ENCODE measurements at regions not wholly inside any gene's neighbourhood (a gene's known extent, or its start where the extent isn't known, plus 50 kb on each side); places are given as distances from the start of the nearest gene placed in this dataset.
"Not testable (repeated sequence)": the region's sequence is repeated elsewhere in the genome, so short reads cannot be mapped to it uniquely, and the experiment has no call there.

- Histone ChIP-seq H3F3A (replicated peaks; ENCODE audit: insufficient read depth) (no peaks in the 10 kb centered on the region), H3K4me2 (no peak overlapping the region), H2AFZ (ENCODE audit: low read depth) (no peak overlapping the region), H3K9me2 (0 out of 2 replicates have a peak, but pooled peaks cover 4% of the 10 kb centered on the region), H4K20me1 (ENCODE audit: insufficient read depth) (no peaks in the 10 kb centered on the region), H3K36me3 (replicated peaks in 1 of 2; ENCODE audit: control insufficient read depth in 1 of 2, insufficient read depth in 2 of 2, low read length in 1 of 2) (no peaks in the 10 kb centered on the region), H3K27ac (ENCODE audit: low read depth in 2 of 2, low read length in 1 of 2) (no peak overlapping the region), H3K9me3 (no peaks in the 10 kb centered on the region), H3K9ac (no peak overlapping the region), H3K79me2 (ENCODE audit: insufficient read depth) (no peaks in the 10 kb centered on the region), H3K27me3 (ENCODE audit: insufficient read depth) (no peaks in the 10 kb centered on the region), H3K4me3 (ENCODE audit: low read depth in 2 of 2, low read length in 1 of 2) (no peak overlapping the region), H3K4me1 (ENCODE audit: control insufficient read depth in 1 of 2, insufficient read depth in 2 of 2, low read depth in 1 of 2, low read length in 1 of 2) (no peaks in the 10 kb centered on the region)
- no peak for DNase-seq
- over 99% methylated on average over 15 of the region's 15 CpGs for WGBS (ENCODE audit: low lambda C conversion rate)
- CTCF ChIA-PET, result no interaction called here
- TF ChIP-seq ELF1 (IDR thresholded peaks at IDR 0.05) (no peak), GATA2 (CRISPR knock-in tag; IDR thresholded peaks at IDR 0.05) (no peak)
- POLR2A ChIA-PET, result no interaction called here
Measured at GRCh38 chr6:27002447-27002846, 245.1 kb upstream of the PRSS16 start.

GRCh38 chr6:27007020-27007419 is 240.5 kb upstream of the PRSS16 start:
- CTCF ChIA-PET, result no interaction called here
- Histone ChIP-seq H2AFZ (ENCODE audit: low read depth) (no peak overlapping the region), H3K27me3 (ENCODE audit: insufficient read depth) (no peaks in the 10 kb centered on the region), H3K9ac (no peak overlapping the region), H4K20me1 (ENCODE audit: insufficient read depth) (no peaks in the 10 kb centered on the region), H3K36me3 (replicated peaks in 1 of 2; ENCODE audit: control insufficient read depth in 1 of 2, insufficient read depth in 2 of 2, low read length in 1 of 2) (no peaks in the 10 kb centered on the region), H3K27ac (ENCODE audit: low read depth in 2 of 2, low read length in 1 of 2) (no peak overlapping the region), H3K4me2 (no peak overlapping the region), H3K4me1 (ENCODE audit: control insufficient read depth in 1 of 2, insufficient read depth in 2 of 2, low read depth in 1 of 2, low read length in 1 of 2) (no peaks in the 10 kb centered on the region), H3K9me3 (no peaks in the 10 kb centered on the region), H3K79me2 (ENCODE audit: insufficient read depth) (no peaks in the 10 kb centered on the region), H3K9me2 (0 out of 2 replicates have a peak, but pooled peaks cover 4% of the 10 kb centered on the region), H3F3A (replicated peaks; ENCODE audit: insufficient read depth) (no peaks in the 10 kb centered on the region), H3K4me3 (ENCODE audit: low read depth in 2 of 2, low read length in 1 of 2) (no peak overlapping the region)
- WGBS (ENCODE audit: low lambda C conversion rate), result 0% methylated on average over 1 of the region's 2 CpGs
- no peak for TF ChIP-seq YY1 (IDR thresholded peaks at IDR 0.05; ENCODE audit: low read depth)
- no peak for TF ChIP-seq USF1 (IDR thresholded peaks at IDR 0.05; ENCODE audit: borderline replicate concordance, low read depth)
- no peak for TF ChIP-seq MXI1 (IDR thresholded peaks at IDR 0.05; ENCODE audit: low read depth, low read length)
- no peak for TF ChIP-seq TCF12 (IDR thresholded peaks at IDR 0.05)
- no peak for TF ChIP-seq RFX5 (IDR thresholded peaks at IDR 0.05; ENCODE audit: low read length)
- TF ChIP-seq EP300 (IDR thresholded peaks at IDR 0.05; ENCODE audit: borderline replicate concordance in 1 of 2, low read depth in 1 of 2, low read length in 1 of 2), result no peak
- TF ChIP-seq, protein P1, sequence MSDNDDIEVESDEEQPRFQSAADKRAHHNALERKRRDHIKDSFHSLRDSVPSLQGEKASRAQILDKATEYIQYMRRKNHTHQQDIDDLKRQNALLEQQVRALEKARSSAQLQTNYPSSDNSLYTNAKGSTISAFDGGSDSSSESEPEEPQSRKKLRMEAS (IDR thresholded peaks at IDR 0.05; ENCODE audit: low read depth), result no peak
- DNase-seq, result no peak
- POLR2A ChIA-PET, result no interaction called here

- POLR2A ChIA-PET; H3K36me3 ChIP-seq (replicated peaks in 1 of 2; ENCODE audit: control insufficient read depth in 1 of 2, insufficient read depth in 2 of 2, low read length in 1 of 2); H3K4me1 ChIP-seq (ENCODE audit: control insufficient read depth in 1 of 2, insufficient read depth in 2 of 2, low read depth in 1 of 2, low read length in 1 of 2); H3K4me3 ChIP-seq (ENCODE audit: low read depth in 2 of 2, low read length in 1 of 2); H3K27ac ChIP-seq (ENCODE audit: low read depth in 2 of 2, low read length in 1 of 2); H4K20me1 ChIP-seq (ENCODE audit: insufficient read depth); H3K27me3 ChIP-seq (ENCODE audit: insufficient read depth); H3K9me3 ChIP-seq; DNase-seq; H3F3A ChIP-seq (replicated peaks; ENCODE audit: insufficient read depth); H3K9ac ChIP-seq; H3K9me2 ChIP-seq; CTCF ChIA-PET; H2AFZ ChIP-seq (ENCODE audit: low read depth); H3K79me2 ChIP-seq (ENCODE audit: insufficient read depth); H3K4me2 ChIP-seq: not testable (repeated sequence)
- 82% methylated on average over 10 of the region's 10 CpGs for WGBS (ENCODE audit: low lambda C conversion rate)
Measured at GRCh38 chr6:27008613-27009012, 238.9 kb upstream of the PRSS16 start.

DNA sequence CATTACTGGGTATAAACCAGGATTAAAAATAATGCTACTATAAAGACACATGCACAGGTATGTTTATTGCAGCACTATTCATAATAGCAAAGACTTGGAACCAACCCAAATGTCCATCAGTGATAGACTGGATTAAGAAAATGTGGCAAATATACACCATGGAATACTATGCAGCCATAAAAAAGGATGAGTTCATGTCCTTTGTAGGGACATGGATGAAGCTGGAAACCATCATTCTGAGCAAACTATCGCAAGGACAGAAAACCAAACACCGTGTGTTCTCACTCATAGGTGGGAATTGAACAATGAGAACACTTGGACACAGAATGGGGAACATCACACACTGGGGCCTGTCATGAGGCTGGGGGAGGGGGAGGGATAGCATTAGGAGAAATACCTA is 233.4 kb upstream of the PRSS16 start:
- H4K20me1 ChIP-seq (ENCODE audit: insufficient read depth); H3K27ac ChIP-seq (ENCODE audit: low read depth in 2 of 2, low read length in 1 of 2); H3K9me2 ChIP-seq; H3K4me3 ChIP-seq (ENCODE audit: low read depth in 2 of 2, low read length in 1 of 2); H3K79me2 ChIP-seq (ENCODE audit: insufficient read depth); DNase-seq; H3K4me1 ChIP-seq (ENCODE audit: control insufficient read depth in 1 of 2, insufficient read depth in 2 of 2, low read depth in 1 of 2, low read length in 1 of 2); H2AFZ ChIP-seq (ENCODE audit: low read depth); H3K9me3 ChIP-seq; H3F3A ChIP-seq (replicated peaks; ENCODE audit: insufficient read depth); CTCF ChIA-PET; H3K36me3 ChIP-seq (replicated peaks in 1 of 2; ENCODE audit: control insufficient read depth in 1 of 2, insufficient read depth in 2 of 2, low read length in 1 of 2); H3K27me3 ChIP-seq (ENCODE audit: insufficient read depth); H3K4me2 ChIP-seq; POLR2A ChIA-PET; H3K9ac ChIP-seq: not testable (repeated sequence)
- 74% methylated on average over 2 of the region's 2 CpGs for WGBS (ENCODE audit: low lambda C conversion rate)
